ENCODE measurements at regions not wholly inside any gene's neighbourhood (a gene's known extent, or its start where the extent isn't known, plus 50 kb on each side); places are given as distances from the start of the nearest gene placed in this dataset.

DNA sequence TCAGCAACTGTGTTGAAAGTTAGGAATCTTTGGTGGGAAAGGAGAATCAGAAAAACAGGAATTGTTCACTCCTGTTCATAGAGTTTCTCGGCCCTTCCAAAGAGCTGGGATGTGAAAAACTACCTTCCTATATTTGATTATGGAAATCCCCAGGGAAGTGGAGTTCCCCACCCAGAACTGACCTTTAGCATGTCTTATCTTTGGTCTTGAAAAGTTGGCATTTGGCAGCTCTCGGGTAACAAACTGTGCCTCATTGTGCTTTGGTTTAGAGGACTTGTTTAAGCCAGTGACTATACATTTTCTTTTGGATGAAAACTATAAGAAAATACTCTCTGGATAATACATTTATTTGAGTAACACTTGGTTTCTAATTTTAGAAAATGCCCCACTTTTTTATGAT is 51.3 kb upstream of the CERS6 start:
- TF ChIP-seq, protein P1, sequence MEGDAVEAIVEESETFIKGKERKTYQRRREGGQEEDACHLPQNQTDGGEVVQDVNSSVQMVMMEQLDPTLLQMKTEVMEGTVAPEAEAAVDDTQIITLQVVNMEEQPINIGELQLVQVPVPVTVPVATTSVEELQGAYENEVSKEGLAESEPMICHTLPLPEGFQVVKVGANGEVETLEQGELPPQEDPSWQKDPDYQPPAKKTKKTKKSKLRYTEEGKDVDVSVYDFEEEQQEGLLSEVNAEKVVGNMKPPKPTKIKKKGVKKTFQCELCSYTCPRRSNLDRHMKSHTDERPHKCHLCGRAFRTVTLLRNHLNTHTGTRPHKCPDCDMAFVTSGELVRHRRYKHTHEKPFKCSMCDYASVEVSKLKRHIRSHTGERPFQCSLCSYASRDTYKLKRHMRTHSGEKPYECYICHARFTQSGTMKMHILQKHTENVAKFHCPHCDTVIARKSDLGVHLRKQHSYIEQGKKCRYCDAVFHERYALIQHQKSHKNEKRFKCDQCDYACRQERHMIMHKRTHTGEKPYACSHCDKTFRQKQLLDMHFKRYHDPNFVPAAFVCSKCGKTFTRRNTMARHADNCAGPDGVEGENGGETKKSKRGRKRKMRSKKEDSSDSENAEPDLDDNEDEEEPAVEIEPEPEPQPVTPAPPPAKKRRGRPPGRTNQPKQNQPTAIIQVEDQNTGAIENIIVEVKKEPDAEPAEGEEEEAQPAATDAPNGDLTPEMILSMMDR (IDR thresholded peaks at IDR 0.05) = no peak
- no peak for TF ChIP-seq POLR2A (IDR thresholded peaks at IDR 0.05)

All from vagina (tissue), 2 donors.